Hematopoietic multipotent progenitor cell treated with erythropoietin and hydrocortisone succinate and interleukin-3 and kit ligand, for 4 days (in vitro differentiated cells): ENCODE measurements at regions not wholly inside any gene's neighbourhood (a gene's known extent, or its start where the extent isn't known, plus 50 kb on each side); places are given as distances from the start of the nearest gene placed in this dataset.
"Not testable (repeated sequence)": the region's sequence is repeated elsewhere in the genome, so short reads cannot be mapped to it uniquely, and the experiment has no call there.

Source experiments
- DNase-seq: peaks from one replicate; pipeline ENCODE4 v3.0.0-alpha.2; 2015

- no peak for DNase-seq
These were observed 1885.1 kb downstream of the OLFM4 start for GRCh38 chr13:54913668-54914067.

GRCh38 chr13:54927538-54927937, 1898.9 kb downstream of the OLFM4 start:
- DNase-seq: no peak

GRCh38 chr13:54928071-54928470, 1899.5 kb downstream of the OLFM4 start:
- no peak for DNase-seq

- DNase-seq: no peak
These were observed 1905.5 kb downstream of the OLFM4 start for GRCh38 chr13:54934121-54934520.

- no peak for DNase-seq
These were observed 1917.4 kb downstream of the OLFM4 start for GRCh38 chr13:54945973-54946372.

GRCh38 chr13:54949735-54950134, 1921.1 kb downstream of the OLFM4 start:
- no peak for DNase-seq

GRCh38 chr13:54950546-54950945, 1921.9 kb downstream of the OLFM4 start:
- DNase-seq: no peak

- no peak for DNase-seq
These were observed 1925.2 kb downstream of the OLFM4 start for GRCh38 chr13:54953786-54954185.

- DNase-seq: no peak
These were observed 1930.2 kb downstream of the OLFM4 start for GRCh38 chr13:54958781-54959180.

GRCh38 chr13:54965881-54966280, 1937.3 kb downstream of the OLFM4 start:
- DNase-seq: no peak

GRCh38 chr13:54972838-54973237, 1944.2 kb downstream of the OLFM4 start:
- no peak for DNase-seq

GRCh38 chr13:54975676-54976075, 1947.1 kb downstream of the OLFM4 start:
- DNase-seq: no peak

- DNase-seq: peak; percentile 2
These were observed 1952.0 kb downstream of the OLFM4 start for GRCh38 chr13:54980651-54981050.

GRCh38 chr13:54989418-54989817, 1960.8 kb downstream of the OLFM4 start:
- DNase-seq: no peak

GRCh38 chr13:54999399-54999907, 1970.8 kb downstream of the OLFM4 start:
- DNase-seq: no peak

- no peak for DNase-seq
These were observed 1971.4 kb downstream of the OLFM4 start for GRCh38 chr13:55000043-55000442.

GRCh38 chr13:55000844-55001243, 1972.2 kb downstream of the OLFM4 start:
- no peak for DNase-seq

- no peak for DNase-seq
These were observed 1973.3 kb downstream of the OLFM4 start for GRCh38 chr13:55001881-55002280.

- no peak for DNase-seq
These were observed 1979.1 kb downstream of the OLFM4 start for GRCh38 chr13:55007681-55008080.

- DNase-seq: no peak
These were observed 1984.4 kb downstream of the OLFM4 start for GRCh38 chr13:55013051-55013450.

GRCh38 chr13:55029280-55029679, 2000.7 kb downstream of the OLFM4 start:
- no peak for DNase-seq

GRCh38 chr13:55038230-55038629, 2009.6 kb downstream of the OLFM4 start:
- DNase-seq: no peak

GRCh38 chr13:55053891-55054550, 2025.4 kb downstream of the OLFM4 start:
- DNase-seq: not testable (repeated sequence)

- not testable (repeated sequence) for DNase-seq
These were observed 2027.1 kb downstream of the OLFM4 start for GRCh38 chr13:55055666-55056065.

- no peak for DNase-seq
These were observed 2034.0 kb downstream of the OLFM4 start for GRCh38 chr13:55062662-55063061.
